ENCODE measurements at regions not wholly inside any gene's neighbourhood (a gene's known extent, or its start where the extent isn't known, plus 50 kb on each side); places are given as distances from the start of the nearest gene placed in this dataset.

- H3K27ac ChIP-seq, result no peak overlapping the region
- H3K79me2 ChIP-seq, result no peaks in the 10 kb centered on the region
- H3K36me3 ChIP-seq (ENCODE audit: control insufficient read depth, insufficient read depth, low read length), result no peaks in the 10 kb centered on the region
- H3K4me1 ChIP-seq, result no peaks in the 10 kb centered on the region
- TF ChIP-seq CTCF (IDR thresholded peaks at IDR 0.05), result no peak
- no peak overlapping the region for H3K4me3 ChIP-seq (ENCODE audit: low read depth, low read length)
- no peak overlapping the region for H3K4me2 ChIP-seq (ENCODE audit: low read length)
- H2AFZ ChIP-seq, result no peak overlapping the region
- no peaks in the 10 kb centered on the region for H3K9me3 ChIP-seq (ENCODE audit: control insufficient read depth, low read length)
- H3K9ac ChIP-seq, result no peak overlapping the region
- H3K27me3 ChIP-seq (ENCODE audit: control insufficient read depth, insufficient read depth, low read length), result no peaks in the 10 kb centered on the region
Measured at GRCh38 chr15:70160267-70160666, 62.5 kb upstream of the TLE3 start.

DNA sequence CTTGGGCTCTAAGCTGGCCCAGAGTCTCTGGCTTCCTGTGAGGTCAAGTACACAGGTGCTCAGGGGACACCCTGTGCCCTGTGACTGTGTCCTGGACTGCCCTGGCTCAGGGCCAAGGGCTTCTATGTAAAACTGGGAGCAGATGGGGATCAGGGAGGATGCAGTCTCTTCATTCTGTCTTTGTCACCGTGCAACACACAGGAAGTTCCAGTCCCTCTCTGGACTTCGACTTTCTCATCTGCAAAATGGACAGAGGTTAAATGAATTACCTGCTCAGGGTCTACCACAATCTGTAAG lies 61.9 kb upstream of the TLE3 start:
- H3K79me2 ChIP-seq, result no peaks in the 10 kb centered on the region
- no peaks in the 10 kb centered on the region for H3K9me3 ChIP-seq (ENCODE audit: control insufficient read depth, low read length)
- no peak overlapping the region for H3K4me2 ChIP-seq (ENCODE audit: low read length)
- H2AFZ ChIP-seq, result no peak overlapping the region
- no peaks in the 10 kb centered on the region for H3K4me1 ChIP-seq
- H3K36me3 ChIP-seq (ENCODE audit: control insufficient read depth, insufficient read depth, low read length), result no peaks in the 10 kb centered on the region
- no peak for TF ChIP-seq CTCF (IDR thresholded peaks at IDR 0.05)
- no peak overlapping the region for H3K27ac ChIP-seq
- no peaks in the 10 kb centered on the region for H3K27me3 ChIP-seq (ENCODE audit: control insufficient read depth, insufficient read depth, low read length)
- no peak overlapping the region for H3K9ac ChIP-seq
- no peak overlapping the region for H3K4me3 ChIP-seq (ENCODE audit: low read depth, low read length)

DNA sequence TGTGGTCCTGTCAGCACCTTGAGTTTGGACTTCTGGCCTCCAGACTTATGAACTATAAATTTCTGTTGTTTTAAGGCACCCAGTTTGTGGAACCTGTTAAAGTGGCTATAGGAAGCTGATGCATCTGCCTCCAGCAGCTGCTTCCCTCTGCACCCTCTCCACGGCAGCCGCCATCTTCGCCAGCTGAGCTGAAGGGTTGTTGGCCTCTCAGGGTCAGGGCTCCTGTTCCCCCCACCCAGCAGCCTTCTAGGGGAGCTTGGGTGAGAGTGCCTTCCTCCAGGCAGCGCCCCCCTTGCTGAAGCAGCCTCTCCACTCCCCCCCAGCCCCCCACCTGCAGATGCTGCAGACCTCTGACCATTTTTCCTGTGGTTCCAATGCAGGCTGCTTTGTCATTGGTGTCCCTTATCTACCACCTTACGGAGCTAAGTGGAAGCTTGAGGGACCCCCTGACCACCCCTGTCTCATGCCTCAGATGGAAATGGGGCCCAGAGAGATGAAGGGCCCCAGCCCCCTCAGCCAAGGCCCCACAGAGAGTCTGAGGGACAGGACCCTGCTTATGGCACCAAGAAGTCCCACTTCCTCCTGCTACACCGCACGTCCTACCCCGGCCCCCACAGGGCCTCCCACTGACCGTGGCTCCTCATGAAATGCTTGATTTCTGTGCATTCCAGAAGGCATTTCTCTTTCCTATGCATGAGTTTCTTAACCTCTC lies 61.4 kb upstream of the TLE3 start:
- no peak overlapping the region for H3K4me3 ChIP-seq (ENCODE audit: low read depth, low read length)
- no peaks in the 10 kb centered on the region for H3K4me1 ChIP-seq
- H3K4me2 ChIP-seq (ENCODE audit: low read length), result no peak overlapping the region
- no peaks in the 10 kb centered on the region for H3K36me3 ChIP-seq (ENCODE audit: control insufficient read depth, insufficient read depth, low read length)
- no peak overlapping the region for H3K27ac ChIP-seq
- TF ChIP-seq CTCF (IDR thresholded peaks at IDR 0.05), result no peak
- no peaks in the 10 kb centered on the region for H3K9me3 ChIP-seq (ENCODE audit: control insufficient read depth, low read length)
- H2AFZ ChIP-seq, result no peak overlapping the region
- H3K79me2 ChIP-seq, result no peaks in the 10 kb centered on the region
- no peaks in the 10 kb centered on the region for H3K27me3 ChIP-seq (ENCODE audit: control insufficient read depth, insufficient read depth, low read length)
- H3K9ac ChIP-seq, result no peak overlapping the region

DNA sequence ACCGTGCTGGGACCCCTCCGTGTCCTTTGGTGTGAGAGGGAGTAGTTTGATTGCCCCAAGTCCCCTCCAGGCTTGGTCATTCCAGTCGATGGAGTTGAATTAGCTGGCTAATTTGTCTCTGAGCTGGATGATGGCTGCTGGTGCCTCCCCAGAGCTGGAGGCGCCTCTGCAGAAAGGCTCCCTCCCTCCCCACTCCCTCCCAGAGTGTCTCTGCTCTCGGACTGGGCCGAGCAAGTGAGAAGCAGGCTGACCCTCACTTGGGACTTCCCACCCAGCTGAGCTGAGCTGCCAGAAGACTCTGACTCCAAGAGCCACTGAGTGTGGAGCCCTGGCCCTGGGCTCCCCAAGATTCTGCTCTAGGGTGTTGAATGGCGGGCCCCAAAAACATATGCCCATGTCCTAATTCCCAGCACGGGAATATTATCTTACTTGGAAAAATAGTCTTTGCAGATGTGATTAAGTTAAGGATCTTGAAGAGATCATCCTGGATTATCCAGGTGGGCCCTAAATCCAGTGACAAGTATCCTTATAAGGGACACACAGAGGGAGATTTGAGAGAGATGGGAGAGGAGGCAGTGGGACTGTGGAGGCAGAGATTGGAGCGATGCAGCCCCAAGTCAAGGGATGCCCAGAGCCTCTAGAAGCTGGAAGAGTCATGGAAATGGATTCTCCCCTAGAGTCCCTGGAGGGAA lies 60.7 kb upstream of the TLE3 start:
- Histone ChIP-seq H3K4me2 (ENCODE audit: low read length) (no peak overlapping the region), H3K9ac (no peak overlapping the region), H3K27ac (no peak overlapping the region), H3K9me3 (ENCODE audit: control insufficient read depth, low read length) (no peaks in the 10 kb centered on the region), H3K27me3 (ENCODE audit: control insufficient read depth, insufficient read depth, low read length) (no peaks in the 10 kb centered on the region), H3K36me3 (ENCODE audit: control insufficient read depth, insufficient read depth, low read length) (no peaks in the 10 kb centered on the region), H2AFZ (no peak overlapping the region), H3K79me2 (no peaks in the 10 kb centered on the region), H3K4me1 (no peaks in the 10 kb centered on the region), H3K4me3 (ENCODE audit: low read depth, low read length) (no peak overlapping the region)
- no peak for TF ChIP-seq CTCF (IDR thresholded peaks at IDR 0.05)

Data from parathyroid adenoma (tissue), 2 donors.